Stimulated activated CD4-positive, alpha-beta T cell treated with anti-CD3 and anti-CD28 coated beads, Interleukin-2, amount 100 ng/mL, for 48 hours (primary cell): ENCODE measurements at regions not wholly inside any gene's neighbourhood (a gene's known extent, or its start where the extent isn't known, plus 50 kb on each side); places are given as distances from the start of the nearest gene placed in this dataset.

Experiments
- DNase-seq, 2 donors: peaks; one replicate each; pipeline ENCODE4 v3.0.0-alpha.2; 2020

DNA sequence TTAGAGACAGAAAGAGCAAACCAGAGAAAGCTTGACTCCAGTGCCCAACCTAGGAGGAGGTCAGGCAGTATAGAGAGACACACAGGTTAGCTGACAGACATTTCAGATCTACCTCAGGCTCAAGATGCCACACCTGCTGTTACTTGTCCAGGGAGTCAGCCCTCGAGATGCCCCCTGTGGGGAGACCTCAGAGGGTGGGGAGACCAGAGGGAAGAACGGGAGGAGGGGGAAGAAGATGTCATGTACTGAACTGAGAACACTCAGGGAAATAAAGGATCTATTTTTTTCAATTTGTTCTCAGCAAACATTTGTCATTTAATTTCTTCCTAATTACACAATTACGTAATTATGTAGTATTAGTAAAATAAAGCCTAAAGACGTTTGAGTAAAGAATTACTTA is 196.3 kb upstream of the CADM1 start:
- no peak for DNase-seq

DNA sequence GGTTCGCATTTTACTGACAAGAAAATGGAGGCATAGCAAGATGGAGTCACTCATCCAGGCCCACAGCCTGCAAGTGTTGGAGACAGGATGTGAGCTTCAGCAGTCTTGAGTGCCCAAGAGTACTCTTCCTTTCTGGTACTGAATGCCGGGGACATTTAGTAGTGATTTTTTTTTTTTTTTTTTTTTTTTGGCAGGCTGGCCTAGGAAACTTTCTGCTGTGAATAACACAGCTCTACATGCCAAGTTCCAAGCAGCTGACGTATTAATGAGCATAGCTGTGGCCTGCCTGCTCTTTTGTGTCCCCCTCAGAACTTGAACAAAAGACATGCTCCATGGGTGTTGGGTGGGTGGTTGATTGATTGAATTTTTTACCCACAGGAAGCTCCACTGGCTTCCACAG is 195.5 kb upstream of the CADM1 start:
- no peak for DNase-seq

DNA sequence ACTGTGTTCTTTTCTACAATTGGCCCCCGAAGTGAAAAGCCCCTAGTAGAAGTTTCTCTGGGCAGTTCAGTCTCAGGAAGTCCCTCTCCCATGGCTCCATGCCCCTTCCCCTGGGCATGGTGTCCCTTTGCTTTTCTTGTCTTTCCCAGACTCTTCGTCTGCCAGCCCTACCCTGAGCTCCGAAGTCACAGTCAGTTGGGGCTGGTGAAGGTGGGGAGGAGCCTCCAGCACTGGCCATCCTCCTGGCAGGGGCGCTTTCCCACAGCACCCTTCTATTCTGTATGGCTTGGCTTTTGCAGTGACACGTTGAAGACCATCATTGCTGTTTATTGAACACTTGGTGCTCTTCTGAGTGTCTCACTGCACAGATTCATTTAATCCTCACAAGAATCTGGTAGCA is 195.1 kb upstream of the CADM1 start:
- no peak for DNase-seq

GRCh38 chr11:115698243-115698642 is 194.0 kb upstream of the CADM1 start:
- no peak for DNase-seq

DNA sequence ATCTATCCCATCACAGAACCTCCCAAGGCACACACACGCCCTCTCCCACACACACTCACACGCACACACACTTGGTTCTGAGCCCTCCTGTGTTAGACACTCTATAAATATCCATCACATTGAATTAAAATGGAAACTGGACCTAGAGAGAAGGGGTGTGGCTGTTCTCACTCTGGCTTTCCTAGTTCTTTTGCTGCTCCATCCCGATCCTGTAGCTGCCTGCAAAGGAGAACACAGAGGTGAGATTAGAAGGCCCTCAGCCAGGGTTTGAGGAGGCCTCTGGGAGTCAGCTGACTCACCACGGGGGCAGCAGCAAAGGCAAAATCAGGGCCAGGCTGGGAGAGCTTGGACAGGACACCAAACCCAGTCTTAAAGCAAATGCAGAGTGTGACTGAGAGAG is 192.3 kb upstream of the CADM1 start:
- DNase-seq: no peak

DNA sequence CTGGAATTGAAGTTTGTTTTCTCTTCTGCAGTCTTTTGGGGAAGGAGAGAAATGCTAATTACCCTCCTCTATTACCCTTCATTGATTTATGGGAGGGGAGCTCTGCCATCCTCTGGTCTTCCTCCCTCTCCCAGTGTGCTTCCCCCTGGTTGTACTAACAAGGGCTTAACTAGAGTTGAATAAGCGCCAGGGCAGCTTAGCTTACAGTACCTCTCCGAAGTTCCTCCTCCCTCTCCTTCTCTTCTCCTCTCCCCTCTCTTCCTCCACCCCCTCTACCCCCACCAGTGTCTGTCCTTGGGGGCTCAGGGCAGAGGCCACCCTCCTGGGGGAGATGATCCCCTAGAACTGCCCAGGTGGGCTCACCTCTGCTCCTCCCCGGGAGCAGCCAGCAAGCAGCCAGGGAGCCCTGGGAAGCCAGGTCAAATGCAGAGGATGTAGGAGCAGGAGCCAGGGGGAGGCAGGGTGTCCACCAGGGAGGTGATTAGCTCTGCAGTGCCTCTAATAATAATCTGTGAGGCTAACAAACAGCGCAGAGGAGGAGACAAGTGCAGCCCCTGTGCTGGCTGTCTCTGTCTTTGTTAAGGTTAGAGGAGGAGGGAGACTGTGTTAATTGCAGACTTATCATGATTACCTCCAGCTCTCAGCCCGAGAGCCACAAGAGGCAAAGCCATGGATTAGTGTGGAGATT is 191.6 kb upstream of the CADM1 start:
- no peak for DNase-seq

- DNase-seq: no peak
Observed at GRCh38 chr11:115693002-115693401, 188.8 kb upstream of the CADM1 start.

GRCh38 chr11:115691030-115691429 is 186.8 kb upstream of the CADM1 start:
- DNase-seq: no peak

DNA sequence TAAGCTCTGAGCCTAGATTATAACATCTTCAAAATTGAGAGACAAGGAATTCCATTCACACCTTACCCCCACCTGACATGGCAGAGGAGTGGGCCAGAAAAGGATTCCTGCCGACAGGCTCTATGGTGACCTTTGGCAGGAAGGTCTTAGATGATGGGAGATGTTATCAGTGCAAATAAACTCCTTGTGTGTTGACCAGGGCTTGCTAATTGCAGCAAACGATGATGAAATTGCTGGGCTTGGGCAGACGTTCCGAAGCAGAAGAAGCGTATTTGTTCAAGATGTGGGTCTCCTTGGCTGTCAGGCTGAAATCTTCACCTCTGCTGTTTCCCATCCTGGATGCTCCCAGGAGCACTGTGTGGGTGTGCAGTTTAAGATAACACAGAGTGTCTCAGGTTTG is 183.7 kb upstream of the CADM1 start:
- DNase-seq: no peak

DNA sequence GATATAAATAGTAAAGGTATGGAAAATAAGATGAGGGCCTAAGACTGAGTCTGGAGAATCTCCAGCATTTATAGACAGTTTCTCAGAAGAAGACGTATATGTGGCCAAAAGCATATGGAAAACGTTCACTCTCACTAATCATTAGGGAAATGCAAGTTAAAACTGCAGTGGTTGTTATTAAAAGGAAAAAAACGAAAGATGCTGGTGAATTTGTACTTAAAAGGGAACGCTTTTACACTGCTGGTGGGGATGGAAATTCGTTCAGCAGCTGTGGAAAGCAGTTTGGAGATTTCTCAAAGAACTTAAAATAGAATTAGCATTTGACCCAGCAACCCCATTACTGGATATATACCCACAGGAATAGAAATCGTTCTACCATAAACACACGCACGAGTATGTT is 180.5 kb upstream of the CADM1 start:
- no peak for DNase-seq

DNA sequence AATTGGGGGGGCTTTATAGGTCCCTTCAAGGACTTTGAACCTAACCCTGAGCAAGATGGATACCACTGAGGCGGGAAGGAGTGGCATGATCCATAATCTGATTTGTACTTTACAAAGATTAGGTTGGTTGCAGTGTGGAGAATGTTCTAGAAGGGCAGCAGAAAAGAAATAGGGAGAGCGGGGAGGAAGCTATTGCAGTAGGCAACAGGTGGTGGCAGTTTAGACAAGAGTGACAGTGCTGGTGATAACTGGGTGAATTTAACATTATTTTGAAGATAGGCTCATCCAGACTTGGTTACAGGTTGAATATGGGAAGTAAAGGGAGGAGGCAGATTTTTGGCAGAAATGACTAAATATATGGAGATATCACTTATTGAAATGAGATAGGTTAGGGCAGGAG is 179.9 kb upstream of the CADM1 start:
- DNase-seq: no peak

DNA sequence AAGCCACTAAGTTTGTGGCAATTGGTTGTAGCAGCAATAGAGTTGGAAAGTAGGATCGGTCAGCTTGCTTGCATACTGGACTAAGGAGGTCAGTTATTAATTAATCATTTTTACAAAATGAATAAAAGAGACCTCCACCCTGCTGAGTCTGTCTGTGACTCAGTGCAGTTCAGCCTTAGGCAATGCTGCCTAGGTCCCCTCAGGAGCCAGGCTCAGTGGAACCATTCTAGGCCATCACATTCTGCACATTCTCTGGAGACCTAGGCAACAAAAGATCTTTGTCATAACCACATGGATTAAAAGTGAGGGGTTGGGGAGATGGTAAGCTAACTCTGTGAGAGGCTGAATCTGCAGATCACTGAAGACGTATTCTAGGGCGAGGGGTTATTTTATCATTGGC is 178.7 kb upstream of the CADM1 start:
- DNase-seq: no peak

DNA sequence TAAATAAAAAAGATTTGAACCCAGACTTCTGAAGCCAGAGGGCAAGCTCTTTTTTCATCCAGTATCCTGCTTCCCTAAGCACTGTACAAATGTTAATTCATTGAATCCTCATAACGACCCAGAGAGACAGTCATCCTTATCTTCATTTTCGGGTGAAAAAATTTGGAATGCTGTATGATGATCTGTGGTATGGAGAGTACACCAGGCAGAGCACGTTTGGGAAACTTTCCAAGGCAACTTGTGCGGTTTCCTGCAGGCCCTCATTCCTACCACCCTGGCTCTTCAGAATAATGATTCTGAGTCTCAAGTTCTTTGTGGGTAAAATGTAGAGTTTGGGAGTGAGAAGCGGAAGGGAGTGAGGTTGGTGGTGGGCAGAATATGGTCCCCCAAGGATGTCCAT is 177.9 kb upstream of the CADM1 start:
- no peak for DNase-seq

DNA sequence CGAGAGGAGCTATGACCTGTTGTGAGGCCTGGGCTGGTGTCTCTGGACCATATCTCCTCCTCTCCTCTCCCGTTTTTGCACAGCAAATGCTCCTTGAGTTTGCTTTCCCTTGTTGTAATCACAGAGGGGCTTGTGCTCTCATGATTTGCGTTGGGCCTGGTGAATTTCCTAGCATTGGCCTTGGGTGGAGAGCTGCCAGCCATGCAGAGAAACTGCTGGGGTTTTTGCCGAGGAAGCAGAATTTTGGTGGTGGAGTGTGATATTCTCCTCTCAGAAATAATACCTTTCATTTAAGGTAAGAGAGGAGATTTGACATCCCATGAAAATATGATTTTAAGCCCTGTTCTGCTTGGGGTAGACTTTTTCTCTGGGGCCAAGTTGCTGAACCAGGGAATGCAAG is 175.7 kb upstream of the CADM1 start:
- no peak for DNase-seq

DNA sequence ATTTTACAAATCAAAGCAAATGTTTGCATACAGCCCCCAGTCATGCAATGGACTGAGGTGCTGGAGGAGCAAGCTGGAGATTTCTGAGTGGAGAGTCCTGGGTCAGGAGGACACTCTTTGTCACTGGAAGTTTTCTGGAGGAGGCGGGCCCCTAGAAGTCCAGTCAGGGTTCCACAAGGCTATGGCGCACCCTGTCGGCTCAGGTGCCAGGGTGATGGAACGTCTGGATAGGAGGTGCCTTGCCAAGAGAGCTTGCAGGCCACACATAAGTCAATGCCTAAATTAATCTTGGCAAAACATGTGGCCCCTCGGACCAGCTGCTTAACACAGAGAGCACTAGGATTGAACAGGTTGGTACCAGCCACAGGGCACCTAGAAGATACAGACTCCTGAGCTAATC is 174.7 kb upstream of the CADM1 start:
- no peak for DNase-seq

GRCh38 chr11:115677190-115677589 is 173.0 kb upstream of the CADM1 start:
- DNase-seq: no peak

DNA sequence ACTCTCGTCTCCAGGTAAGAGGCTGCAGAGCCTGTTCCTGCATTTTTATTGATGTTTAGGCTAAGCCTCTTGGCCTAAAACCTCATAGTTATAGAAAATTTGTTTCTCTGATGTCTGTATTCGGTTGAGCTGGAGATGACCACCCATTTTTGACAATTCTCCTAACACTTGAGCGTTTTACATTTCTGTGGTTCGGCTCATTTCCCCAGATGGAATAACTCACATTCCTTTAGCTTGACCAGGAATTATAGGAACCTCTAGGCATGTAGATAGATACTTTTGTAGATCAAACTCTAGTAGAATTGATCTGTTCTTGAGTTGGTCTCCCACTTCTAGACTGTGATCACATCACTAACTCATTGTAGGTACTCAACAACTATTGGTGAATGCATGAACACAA is 172.6 kb upstream of the CADM1 start:
- no peak for DNase-seq

GRCh38 chr11:115676206-115676605 is 172.0 kb upstream of the CADM1 start:
- no peak for DNase-seq

DNA sequence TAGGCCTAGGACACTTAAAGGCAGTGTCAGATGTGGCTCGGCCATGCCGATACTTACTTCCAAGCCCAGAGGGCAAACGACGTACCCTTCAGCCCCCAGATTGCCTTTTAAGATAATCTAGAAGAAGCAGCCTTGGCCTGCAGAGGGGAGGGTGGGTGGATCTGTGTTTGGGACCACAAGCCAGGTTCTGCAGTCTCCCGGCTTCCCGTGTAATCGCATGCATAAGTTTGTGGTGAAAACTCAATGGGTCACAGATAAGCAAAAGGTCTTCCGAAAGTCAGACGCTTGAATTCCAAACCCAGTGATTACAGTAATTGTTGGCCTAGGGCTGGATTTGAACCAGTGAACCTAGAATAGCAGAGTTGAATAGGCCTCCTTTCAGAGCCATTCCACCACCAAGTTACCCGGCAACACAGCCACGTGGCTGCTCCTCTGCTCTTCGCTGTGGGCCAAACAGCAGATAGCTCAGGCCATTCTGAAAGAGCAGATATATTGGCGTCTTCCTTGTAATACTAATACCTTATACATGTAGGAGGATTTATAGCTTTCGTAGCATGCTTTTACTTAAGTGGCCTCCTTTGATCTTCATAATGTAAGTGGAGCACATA is 170.8 kb upstream of the CADM1 start:
- no peak for DNase-seq

GRCh38 chr11:115674176-115674936 is 170.1 kb upstream of the CADM1 start:
- no peak for DNase-seq

GRCh38 chr11:115673720-115674119 is 169.5 kb upstream of the CADM1 start:
- no peak for DNase-seq

- no peak for DNase-seq
Observed at GRCh38 chr11:115672999-115673411, 168.8 kb upstream of the CADM1 start.

- no peak for DNase-seq
Observed at GRCh38 chr11:115672412-115672811, 168.2 kb upstream of the CADM1 start.

DNA sequence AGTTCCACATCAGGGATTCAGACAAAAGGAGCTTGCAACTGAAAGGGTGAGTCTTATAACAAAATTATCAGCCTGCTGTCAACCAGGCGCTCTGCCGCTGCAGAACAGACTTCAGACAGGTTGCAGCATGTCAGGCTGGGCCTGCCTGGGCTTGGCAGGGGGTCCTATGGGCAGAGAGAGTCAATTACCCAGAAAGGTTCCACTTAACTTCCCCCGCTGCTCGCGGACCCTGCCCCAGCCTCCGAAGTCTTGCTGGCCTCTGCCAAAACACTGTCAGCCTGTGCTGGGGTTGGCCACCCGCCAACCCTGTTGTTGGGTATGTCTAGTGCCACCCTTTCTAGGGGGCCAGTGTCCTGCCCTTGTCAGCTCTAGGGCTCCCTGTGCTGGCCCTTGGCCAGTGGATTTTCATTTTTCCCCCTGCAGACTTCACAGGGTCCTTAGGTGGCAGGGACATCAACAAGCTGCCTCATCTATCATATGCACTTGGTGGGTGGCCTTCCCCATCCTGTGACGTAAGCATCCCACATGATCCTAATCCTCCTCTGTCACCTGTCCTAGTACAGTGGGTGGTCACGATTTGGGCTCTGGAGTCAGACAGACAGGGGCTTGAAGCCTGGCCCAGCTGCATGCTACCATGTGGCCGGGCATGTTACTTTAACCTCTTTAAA is 166.5 kb upstream of the CADM1 start:
- no peak for DNase-seq
